EL (cell line): ENCODE measurements at regions not wholly inside any gene's neighbourhood (a gene's known extent, or its start where the extent isn't known, plus 50 kb on each side); places are given as distances from the start of the nearest gene placed in this dataset.
A peak's percentile ranks its signal among the peaks of the same experiment; 100 is the strongest.

Experiments used
- DNase-seq: peaks from one replicate; pipeline ENCODE4 v3.0.0-alpha.2; 2016

DNA sequence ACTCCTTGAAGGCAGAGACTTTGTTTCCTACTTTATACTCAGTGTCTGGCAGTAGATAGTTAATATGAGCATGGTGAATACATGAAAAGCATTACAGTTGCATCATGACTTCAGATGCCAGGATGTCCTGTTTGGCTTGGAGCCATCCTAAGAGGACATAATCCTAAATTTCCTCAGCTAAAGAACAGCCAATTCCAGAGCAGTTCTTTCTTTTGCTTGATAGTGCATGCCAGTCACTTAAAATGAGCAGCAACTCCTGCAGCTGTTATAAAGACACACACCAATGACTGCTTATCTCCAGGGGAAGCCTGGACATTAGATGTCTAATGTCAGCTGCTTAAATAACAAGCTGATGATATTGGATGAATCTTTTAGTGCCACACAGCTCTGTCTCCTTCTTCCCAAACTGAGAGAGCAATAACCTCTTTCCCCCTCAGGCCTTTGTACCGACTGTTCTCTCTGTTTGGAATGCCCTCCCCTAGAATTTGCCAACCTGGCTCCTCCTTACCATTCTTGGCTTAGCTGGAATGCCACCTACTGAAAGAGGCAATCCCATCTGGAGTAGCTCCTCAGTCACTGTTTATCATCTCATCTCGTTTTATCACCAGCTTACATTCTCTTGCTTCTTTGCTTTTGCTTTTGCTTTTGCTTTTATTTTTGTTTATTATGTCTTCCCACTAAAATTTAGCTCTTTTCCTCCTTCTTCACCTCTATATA, 100.8 kb upstream of the USP38 start:
- DNase-seq: no peak

DNA sequence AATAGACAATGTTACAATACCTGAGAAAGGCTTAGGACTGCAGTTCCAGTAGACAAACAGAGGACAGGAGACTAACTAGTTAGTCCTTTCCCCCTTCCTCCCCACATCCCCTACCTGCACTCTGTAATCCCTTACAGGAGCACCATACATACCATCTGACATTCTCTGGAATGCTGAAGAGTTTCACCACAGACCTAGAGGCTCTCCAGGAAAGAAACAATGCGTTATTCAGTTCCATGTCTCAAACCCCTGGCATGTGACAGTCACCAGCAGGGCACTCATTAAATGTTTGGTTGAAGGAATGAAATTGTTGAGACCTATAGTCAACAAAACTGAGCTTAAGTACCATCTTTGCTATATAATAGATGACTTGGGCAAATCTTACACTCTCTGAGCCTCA, 100.2 kb upstream of the USP38 start:
- peak; percentile 8 for DNase-seq

DNA sequence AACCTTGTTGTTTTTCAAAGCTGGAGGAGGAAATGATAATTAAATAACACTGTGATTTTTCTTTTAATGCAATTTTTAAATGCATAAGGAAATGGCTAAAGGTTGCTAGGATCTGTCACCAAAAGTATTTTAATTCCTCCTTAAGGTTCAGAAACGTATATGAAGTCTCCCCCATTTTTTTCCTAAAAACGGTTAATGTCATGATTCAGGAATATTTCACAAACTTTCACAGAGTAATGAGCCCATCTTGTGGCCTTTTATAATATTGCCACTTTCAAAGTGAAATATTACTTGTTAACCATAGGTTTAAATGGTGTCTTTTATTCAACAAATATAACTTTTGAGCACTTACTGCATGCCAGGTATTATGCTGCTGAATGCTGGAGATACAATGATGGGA, 99.5 kb upstream of the USP38 start:
- DNase-seq: peak; percentile 6

DNA sequence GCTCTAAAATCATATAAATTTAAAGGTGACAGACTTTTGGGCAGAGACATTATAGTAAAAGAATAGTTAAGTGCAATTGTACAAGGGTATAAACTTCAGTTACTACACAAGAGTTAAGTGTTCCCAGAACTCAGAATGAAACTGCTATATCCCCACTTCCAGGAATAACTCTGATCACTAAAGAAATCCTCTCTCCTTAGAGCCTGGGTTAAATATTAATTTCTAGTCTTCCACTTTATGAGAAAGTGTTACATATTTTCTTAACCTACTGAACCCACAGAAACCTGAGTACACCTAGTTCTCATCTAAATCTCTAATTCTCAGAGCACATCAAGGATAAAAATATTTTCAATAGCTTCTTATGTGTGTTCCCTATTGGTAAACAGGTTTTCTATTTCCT, 99.1 kb upstream of the USP38 start:
- no peak for DNase-seq

DNA sequence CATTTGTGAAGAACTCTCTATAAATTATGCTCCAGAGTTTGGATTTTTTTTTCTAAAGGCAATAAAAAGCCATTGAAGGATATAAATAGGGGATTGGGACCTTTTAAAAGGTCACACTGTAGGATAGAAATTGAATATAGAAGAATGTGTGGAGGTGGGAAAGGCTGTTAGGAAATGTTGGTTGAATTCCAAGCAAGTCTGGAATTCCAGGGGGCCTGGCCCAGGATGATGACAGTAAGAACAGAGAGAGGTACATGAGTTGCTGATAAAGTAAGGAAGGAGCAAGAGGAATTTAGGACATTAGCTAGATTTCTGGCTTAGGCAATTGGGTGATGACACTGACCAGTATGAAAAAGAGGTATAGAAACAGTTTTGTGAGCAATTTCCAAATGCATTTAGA, 95.4 kb upstream of the USP38 start:
- peak; percentile 19 for DNase-seq

DNA sequence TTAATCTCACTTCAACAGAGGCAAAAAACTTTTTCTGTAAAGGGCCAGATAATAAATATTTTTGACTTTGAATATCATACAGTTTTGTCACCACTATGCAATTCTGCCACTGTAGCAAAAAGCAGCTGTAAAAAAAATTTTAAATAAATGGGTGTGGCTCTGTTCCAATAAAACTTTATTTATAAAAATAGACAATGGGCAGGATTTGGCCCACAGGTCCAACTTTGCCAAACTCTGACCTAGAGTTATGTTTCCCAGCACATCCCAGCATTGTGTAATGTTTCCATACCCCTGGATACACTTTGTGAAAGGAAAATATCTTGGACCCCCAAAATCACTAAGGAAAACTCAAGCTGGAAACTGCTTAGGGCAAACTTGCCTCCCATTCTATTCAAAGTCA, 94.9 kb upstream of the USP38 start:
- no peak for DNase-seq

DNA sequence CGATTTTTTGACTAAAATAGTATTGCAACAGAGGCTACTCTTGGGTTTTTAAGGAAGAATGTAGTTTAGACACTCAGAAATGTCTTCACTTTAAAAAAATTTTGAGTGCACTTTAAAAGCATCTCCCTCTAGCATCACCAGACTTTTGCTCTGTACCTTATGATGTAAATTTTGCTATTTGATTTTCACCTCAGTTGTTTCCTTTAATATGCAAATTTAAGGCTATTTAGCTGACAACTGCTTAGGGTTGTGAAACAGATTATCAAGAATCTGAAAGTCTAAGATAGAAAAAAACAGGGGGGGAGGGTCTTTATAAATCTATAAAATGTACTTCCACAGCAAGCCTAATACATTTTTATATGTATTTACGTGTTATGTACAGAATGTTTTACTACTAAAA, 92.9 kb upstream of the USP38 start:
- no peak for DNase-seq

DNA sequence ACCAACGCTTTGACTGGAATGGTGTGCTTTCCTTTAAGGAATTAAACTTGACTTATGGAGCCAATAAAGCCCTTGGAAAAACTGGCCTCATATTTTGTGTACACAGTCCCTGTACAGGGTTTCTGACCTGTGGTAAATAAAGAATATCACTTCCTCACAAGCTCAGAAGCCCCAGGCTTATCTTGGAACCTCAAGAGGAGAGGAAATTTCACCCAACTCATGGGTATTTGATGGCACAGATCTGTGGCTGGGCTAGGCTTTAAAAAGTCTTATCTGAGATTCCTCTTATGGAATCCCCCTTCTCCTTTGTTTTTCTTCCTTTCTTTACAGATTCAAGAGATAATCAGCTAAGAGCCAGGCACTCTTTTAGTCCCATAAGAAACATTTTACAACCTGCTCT, 89.3 kb upstream of the USP38 start:
- no peak for DNase-seq

DNA sequence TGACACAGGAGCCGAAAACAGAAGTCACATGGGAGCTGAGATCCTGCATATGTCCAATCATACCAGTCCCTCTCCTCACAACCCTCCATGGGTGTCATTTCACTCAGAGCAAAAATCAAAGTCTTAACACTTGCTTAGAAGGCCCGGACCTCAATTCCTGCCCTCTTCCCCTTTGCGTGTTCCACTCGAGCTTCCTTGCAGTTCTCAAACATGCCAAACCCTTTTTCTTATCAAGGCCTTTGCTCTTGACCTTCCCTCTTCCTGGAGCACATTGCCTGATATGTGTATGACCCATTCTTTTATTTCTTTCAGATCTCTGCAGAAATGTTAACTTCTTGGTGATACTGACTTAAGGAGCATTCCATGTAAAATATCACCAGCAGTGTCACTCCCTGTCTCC, 87.0 kb upstream of the USP38 start:
- DNase-seq: no peak

DNA sequence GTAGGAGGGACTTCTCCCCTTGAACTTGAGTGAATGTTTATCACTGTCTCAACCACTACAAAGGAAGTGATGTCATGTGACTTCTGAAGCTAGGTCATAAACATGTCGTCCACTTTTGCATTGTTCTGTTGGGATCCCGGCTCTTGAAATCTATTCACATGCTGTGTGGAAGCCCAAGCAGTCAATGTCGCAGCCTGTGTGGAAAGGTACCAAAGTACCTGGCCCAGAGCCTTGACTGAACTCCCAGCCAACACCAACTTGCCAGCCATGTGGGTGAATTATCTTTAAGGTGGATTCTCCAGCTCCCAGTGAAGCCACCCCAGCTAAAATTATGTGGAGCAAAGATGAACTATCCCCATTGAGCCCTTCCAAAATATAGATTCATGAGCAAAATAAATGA, 85.0 kb upstream of the USP38 start:
- no peak for DNase-seq

DNA sequence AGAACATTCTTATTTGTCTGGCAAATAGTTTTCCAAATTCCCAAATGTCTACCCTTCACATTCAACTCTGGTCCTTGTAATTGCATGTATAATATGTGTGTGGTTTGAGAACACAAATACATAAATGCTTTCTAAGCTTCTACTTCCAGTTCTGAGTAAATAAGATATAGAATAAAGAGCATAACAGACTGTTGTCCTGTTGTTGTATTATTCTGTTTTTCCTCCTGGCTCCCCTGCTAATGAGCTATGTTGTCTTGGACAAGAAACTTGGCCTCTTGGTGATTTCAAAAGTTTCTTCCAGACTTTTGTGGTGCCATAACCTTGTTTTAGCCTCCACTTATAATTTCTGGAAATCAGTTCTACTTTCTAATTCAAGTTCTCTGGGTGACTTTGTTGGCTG, 75.3 kb upstream of the USP38 start:
- no peak for DNase-seq

DNA sequence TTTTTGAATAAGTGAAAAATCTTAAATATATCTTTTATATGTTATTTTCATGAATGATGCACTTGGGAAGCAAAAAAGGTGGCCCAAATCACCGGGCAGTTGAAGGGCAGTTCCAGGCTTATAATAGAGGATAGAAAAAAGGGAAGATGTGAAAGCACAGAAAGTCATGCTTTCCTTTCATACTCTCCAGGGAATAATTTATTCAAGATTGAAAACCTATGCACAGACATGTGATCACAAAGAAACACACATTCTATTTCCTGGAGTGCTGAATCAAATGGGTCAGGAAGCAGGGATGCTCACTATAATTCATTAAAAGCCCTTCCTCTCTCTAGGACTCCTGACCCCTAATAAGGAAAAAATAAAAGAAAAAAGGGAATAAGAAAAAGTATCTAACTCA, 66.1 kb upstream of the USP38 start:
- DNase-seq: no peak

DNA sequence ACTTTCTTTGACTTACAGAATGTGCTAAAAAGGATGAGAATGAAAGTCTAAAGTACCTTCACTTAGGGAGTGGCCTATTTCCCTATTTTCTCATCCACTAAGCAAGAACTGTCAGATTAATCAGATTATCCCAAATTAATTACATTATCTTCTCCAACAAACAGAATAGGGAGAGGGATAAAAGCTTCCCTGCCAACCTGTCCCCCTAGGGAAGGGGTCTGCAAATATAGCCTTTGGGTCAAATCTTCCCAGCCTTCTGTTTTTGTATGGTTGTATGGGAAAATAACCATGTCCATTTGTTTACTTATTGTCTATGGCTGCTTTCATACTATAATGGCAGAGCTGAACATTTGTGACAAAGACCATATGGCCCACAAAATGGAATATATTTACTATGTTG, 57.1 kb upstream of the USP38 start:
- DNase-seq: no peak

DNA sequence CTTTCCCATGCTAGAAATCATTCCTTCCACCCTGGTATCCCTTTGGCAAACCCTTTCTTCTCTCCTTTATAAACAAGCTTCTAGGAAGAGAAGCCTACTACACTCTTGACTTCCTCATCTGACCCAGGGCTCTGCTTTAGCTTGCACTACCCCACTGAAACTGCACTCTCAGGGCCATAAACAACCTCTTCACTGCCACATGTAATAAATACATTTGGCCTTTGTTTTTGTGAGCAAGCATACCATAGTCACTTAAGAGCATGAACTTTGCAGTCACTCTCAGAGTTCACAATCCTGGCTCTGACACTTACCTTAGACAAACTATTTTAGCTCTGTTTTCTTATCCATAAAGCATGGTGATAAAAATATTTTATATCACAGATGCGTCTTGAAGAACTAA, 50.7 kb upstream of the USP38 start:
- no peak for DNase-seq
